ENCODE measurements at regions not wholly inside any gene's neighbourhood (a gene's known extent, or its start where the extent isn't known, plus 50 kb on each side); places are given as distances from the start of the nearest gene placed in this dataset.
"Not testable (repeated sequence)": the region's sequence is repeated elsewhere in the genome, so short reads cannot be mapped to it uniquely, and the experiment has no call there.

- no peak for DNase-seq
Observed at GRCh38 chr18:66440433-66440832, 163.5 kb downstream of the CDH19 start.

- no peak for DNase-seq
Observed at GRCh38 chr18:66439670-66440069, 164.2 kb downstream of the CDH19 start.

- peak; percentile 49 for DNase-seq
Observed at GRCh38 chr18:66438711-66439536, 165.0 kb downstream of the CDH19 start.

- no peak for DNase-seq
Observed at GRCh38 chr18:66432636-66433035, 171.3 kb downstream of the CDH19 start.

- no peak for DNase-seq
Observed at GRCh38 chr18:66428795-66429194, 175.1 kb downstream of the CDH19 start.

- no peak for DNase-seq
Observed at GRCh38 chr18:66419400-66419799, 184.5 kb downstream of the CDH19 start.

GRCh38 chr18:66410692-66411091, 193.2 kb downstream of the CDH19 start:
- DNase-seq, result no peak

GRCh38 chr18:66395671-66396218, 208.1 kb downstream of the CDH19 start:
- DNase-seq, result no peak

- DNase-seq, result peak; percentile 47
Observed at GRCh38 chr18:66393463-66393862, 210.4 kb downstream of the CDH19 start.

- DNase-seq, result no peak
Observed at GRCh38 chr18:66377291-66377690, 226.6 kb downstream of the CDH19 start.

GRCh38 chr18:66375391-66375790, 228.5 kb downstream of the CDH19 start:
- DNase-seq, result not testable (repeated sequence)

GRCh38 chr18:66346833-66347588, 256.9 kb downstream of the CDH19 start:
- peak; percentile 53 for DNase-seq

GRCh38 chr18:66344227-66344626, 259.7 kb downstream of the CDH19 start:
- peak; percentile 95 for DNase-seq

GRCh38 chr18:66342577-66342976, 261.3 kb downstream of the CDH19 start:
- DNase-seq, result peak; percentile 43

- no peak for DNase-seq
Observed at GRCh38 chr18:66334534-66334933, 269.4 kb downstream of the CDH19 start.

GRCh38 chr18:66329716-66330115, 274.2 kb downstream of the CDH19 start:
- no peak for DNase-seq

GRCh38 chr18:66328296-66328878, 275.5 kb downstream of the CDH19 start:
- no peak for DNase-seq

- DNase-seq, result no peak
Observed at GRCh38 chr18:66325251-66325650, 278.6 kb downstream of the CDH19 start.

GRCh38 chr18:66324616-66325015, 279.3 kb downstream of the CDH19 start:
- no peak for DNase-seq

- DNase-seq, result no peak
Observed at GRCh38 chr18:66317243-66318090, 286.4 kb downstream of the CDH19 start.

GRCh38 chr18:66316701-66317100, 287.2 kb downstream of the CDH19 start:
- DNase-seq, result no peak

- DNase-seq, result no peak
Observed at GRCh38 chr18:66300141-66300540, 303.7 kb downstream of the CDH19 start.

- no peak for DNase-seq
Observed at GRCh38 chr18:66280470-66280869, 323.4 kb downstream of the CDH19 start.
